ENCODE measurements at regions not wholly inside any gene's neighbourhood (a gene's known extent, or its start where the extent isn't known, plus 50 kb on each side); places are given as distances from the start of the nearest gene placed in this dataset.
"Not testable (repeated sequence)": the region's sequence is repeated elsewhere in the genome, so short reads cannot be mapped to it uniquely, and the experiment has no call there.

- ChIA-PET POLR2A (no interaction called here), CTCF (no interaction called here)
These were observed 229.8 kb upstream of the TEX13C start for GRCh38 chrX:125089761-125090445.

- POLR2A ChIA-PET, result no interaction called here
- CTCF ChIA-PET, result no interaction called here
These were observed 225.8 kb upstream of the TEX13C start for GRCh38 chrX:125093852-125094251.

- POLR2A ChIA-PET, result no interaction called here
- CTCF ChIA-PET, result no interaction called here
These were observed 224.8 kb upstream of the TEX13C start for GRCh38 chrX:125094901-125095300.

GRCh38 chrX:125096469-125096868 lies 223.2 kb upstream of the TEX13C start:
- POLR2A ChIA-PET, result no interaction called here
- CTCF ChIA-PET, result no interaction called here

GRCh38 chrX:125096870-125097269 lies 222.8 kb upstream of the TEX13C start:
- CTCF ChIA-PET, result no interaction called here
- POLR2A ChIA-PET, result no interaction called here

GRCh38 chrX:125101971-125102755 lies 217.5 kb upstream of the TEX13C start:
- ChIA-PET CTCF (no interaction called here), POLR2A (no interaction called here)

GRCh38 chrX:125103693-125104092 lies 216.0 kb upstream of the TEX13C start:
- CTCF ChIA-PET, result no interaction called here
- POLR2A ChIA-PET, result no interaction called here

- ChIA-PET CTCF (no interaction called here), POLR2A (no interaction called here)
These were observed 210.8 kb upstream of the TEX13C start for GRCh38 chrX:125108921-125109320.

GRCh38 chrX:125131164-125131563 lies 188.5 kb upstream of the TEX13C start:
- POLR2A ChIA-PET, result no interaction called here
- CTCF ChIA-PET, result interaction anchor here (2.1 kb wide), 1 partner anchor 725 kb away, joined by 5 read pairs; no protein-coding TSS in a partner anchor

GRCh38 chrX:125132274-125132673 lies 187.4 kb upstream of the TEX13C start:
- CTCF ChIA-PET, result interaction anchor here (0.6 to 2.1 kb wide), 3 partner anchors 389 to 734 kb away, joined by 3 to 5 read pairs (median 3); no protein-coding TSS in a partner anchor
- POLR2A ChIA-PET, result no interaction called here

GRCh38 chrX:125137521-125137920 lies 182.2 kb upstream of the TEX13C start:
- CTCF ChIA-PET, result no interaction called here
- POLR2A ChIA-PET, result no interaction called here

GRCh38 chrX:125150231-125150630 lies 169.4 kb upstream of the TEX13C start:
- CTCF ChIA-PET, result no interaction called here
- POLR2A ChIA-PET, result no interaction called here

- ChIA-PET POLR2A (no interaction called here), CTCF (no interaction called here)
These were observed 168.5 kb upstream of the TEX13C start for GRCh38 chrX:125151146-125151545.

GRCh38 chrX:125152011-125152410 lies 167.7 kb upstream of the TEX13C start:
- CTCF ChIA-PET, result no interaction called here
- POLR2A ChIA-PET, result no interaction called here

- CTCF ChIA-PET, result no interaction called here
- POLR2A ChIA-PET, result no interaction called here
These were observed 166.1 kb upstream of the TEX13C start for GRCh38 chrX:125153621-125154020.

GRCh38 chrX:125154288-125155257 lies 165.1 kb upstream of the TEX13C start:
- POLR2A ChIA-PET, CTCF ChIA-PET: not testable (repeated sequence)

GRCh38 chrX:125155296-125156033 lies 164.2 kb upstream of the TEX13C start:
- CTCF ChIA-PET, result not testable (repeated sequence)

GRCh38 chrX:125170459-125170858 lies 149.2 kb upstream of the TEX13C start:
- ChIA-PET POLR2A (no interaction called here), CTCF (no interaction called here)

More at GRCh38 chrX:125155296-125156033, 164.2 kb upstream of the TEX13C start:
- POLR2A ChIA-PET, result not testable (repeated sequence)

- CTCF ChIA-PET, result no interaction called here
- POLR2A ChIA-PET, result no interaction called here
These were observed 147.1 kb upstream of the TEX13C start for GRCh38 chrX:125172531-125172930.

- ChIA-PET POLR2A (no interaction called here), CTCF (no interaction called here)
These were observed 143.6 kb upstream of the TEX13C start for GRCh38 chrX:125175991-125176584.

Data from activated CD8-positive, alpha-beta memory T cell treated with anti-CD3 and anti-CD28 coated beads for 36 hours (primary cell).